IPS-18a (cell line): ENCODE measurements at regions not wholly inside any gene's neighbourhood (a gene's known extent, or its start where the extent isn't known, plus 50 kb on each side); places are given as distances from the start of the nearest gene placed in this dataset.

Source experiments
- H3K27ac ChIP-seq: one replicate; pipeline ENCODE4 v1.5.1; 2013; ENCODE audit warnings: low read length
- H3K27me3 ChIP-seq: one replicate; pipeline ENCODE4 v1.6.1; 2013; ENCODE audit warnings: mild to moderate bottlenecking, low read length; ENCODE audit not compliant: control insufficient read depth, insufficient read depth
- H3K36me3 ChIP-seq: one replicate; pipeline ENCODE4 v1.6.1; 2013; ENCODE audit warnings: low read depth, low read length; ENCODE audit not compliant: control insufficient read depth
- H3K4me1 ChIP-seq: one replicate; pipeline ENCODE4 v1.6.1; 2013; ENCODE audit warnings: low read depth, low read length; ENCODE audit not compliant: control insufficient read depth
- H3K4me3 ChIP-seq: one replicate; pipeline ENCODE4 v1.5.1; 2013; ENCODE audit warnings: low read length
- H3K9ac ChIP-seq: one replicate; pipeline ENCODE4 v1.6.1; 2013; ENCODE audit warnings: mild to moderate bottlenecking, low read length, moderate library complexity
- H3K9me3 ChIP-seq: one replicate; pipeline ENCODE4 v1.6.1; 2013; ENCODE audit warnings: low read depth, low read length; ENCODE audit not compliant: control insufficient read depth

GRCh38 chr10:120641695-120642094, 184.7 kb downstream of the PLPP4 start:
- Histone ChIP-seq H3K4me1 (peaks cover 28% of the 10 kb centered on the region), H3K9ac (no peak overlapping the region), H3K27ac (no peak overlapping the region), H3K9me3 (no peaks in the 10 kb centered on the region), H3K27me3 (peaks cover 44% of the 10 kb centered on the region), H3K36me3 (no peaks in the 10 kb centered on the region), H3K4me3 (no peak overlapping the region)

DNA sequence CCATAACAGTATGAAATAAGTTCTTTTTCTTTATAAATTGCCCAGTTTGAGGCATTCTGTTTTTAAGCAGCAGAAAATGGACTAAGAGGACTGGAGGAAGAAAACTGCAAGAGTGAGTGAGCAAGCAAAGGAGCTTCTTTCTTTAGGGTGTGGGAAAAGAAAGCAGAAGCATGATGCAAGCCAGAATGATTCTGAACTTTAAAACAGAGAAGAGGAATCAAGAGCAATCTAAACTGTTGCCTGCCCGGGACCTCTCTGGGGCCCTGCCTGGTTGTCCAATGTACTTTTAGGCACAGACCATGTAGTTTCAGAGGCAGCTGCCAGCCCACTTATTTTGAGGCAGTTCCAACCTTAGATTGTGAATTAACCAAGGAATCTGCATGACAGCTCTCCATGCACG, 186.3 kb downstream of the PLPP4 start:
- H3K9me3 ChIP-seq: no peaks in the 10 kb centered on the region
- H3K36me3 ChIP-seq: no peaks in the 10 kb centered on the region
- no peak overlapping the region for H3K27ac ChIP-seq
- H3K27me3 ChIP-seq: peaks cover 53% of the 10 kb centered on the region
- H3K9ac ChIP-seq: no peak overlapping the region
- H3K4me1 ChIP-seq: peaks cover 30% of the 10 kb centered on the region
- no peak overlapping the region for H3K4me3 ChIP-seq

DNA sequence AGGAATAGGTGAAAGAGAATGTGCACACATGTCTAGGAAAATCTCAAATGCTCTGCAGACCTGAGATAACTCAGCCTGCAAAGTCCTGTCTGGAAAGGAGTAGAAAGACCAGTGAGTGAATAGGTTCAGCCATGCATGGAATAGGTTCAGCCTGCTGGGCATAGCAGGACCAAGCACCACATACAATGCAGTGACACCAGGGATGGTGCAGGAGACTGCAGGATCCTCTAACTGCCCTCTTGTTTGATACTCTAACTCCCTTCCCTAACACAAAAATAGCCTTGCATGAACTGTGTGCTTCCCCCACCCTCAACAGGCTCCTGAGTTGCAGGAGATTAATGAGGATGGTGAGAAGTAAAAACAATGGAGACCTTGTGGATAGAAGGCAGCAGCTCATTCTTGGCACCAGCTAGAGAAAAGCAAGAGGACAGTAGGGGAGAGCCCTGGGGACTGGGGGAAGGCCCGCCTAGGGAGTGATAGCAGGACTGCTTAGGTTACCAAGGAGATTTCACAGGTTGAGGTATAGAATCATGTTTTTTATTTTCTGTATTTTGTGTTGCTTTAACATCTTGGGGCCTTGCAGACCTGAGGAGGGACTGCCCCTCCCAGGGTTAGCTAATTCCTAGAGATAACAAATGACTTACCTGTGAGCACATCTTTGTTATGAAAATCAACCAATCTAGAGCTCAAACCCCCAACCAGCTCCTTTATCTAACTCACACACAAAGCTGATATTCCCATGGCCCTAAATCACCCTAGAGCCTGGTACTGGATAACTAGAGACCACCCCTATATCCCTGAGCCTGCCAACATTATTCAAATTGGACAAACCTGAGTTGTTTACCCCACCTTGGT, 187.8 kb downstream of the PLPP4 start:
- Histone ChIP-seq H3K9ac (no peak overlapping the region), H3K27me3 (peaks cover 53% of the 10 kb centered on the region), H3K4me3 (no peak overlapping the region), H3K36me3 (no peaks in the 10 kb centered on the region), H3K27ac (no peak overlapping the region), H3K9me3 (no peaks in the 10 kb centered on the region), H3K4me1 (peaks cover 30% of the 10 kb centered on the region)

DNA sequence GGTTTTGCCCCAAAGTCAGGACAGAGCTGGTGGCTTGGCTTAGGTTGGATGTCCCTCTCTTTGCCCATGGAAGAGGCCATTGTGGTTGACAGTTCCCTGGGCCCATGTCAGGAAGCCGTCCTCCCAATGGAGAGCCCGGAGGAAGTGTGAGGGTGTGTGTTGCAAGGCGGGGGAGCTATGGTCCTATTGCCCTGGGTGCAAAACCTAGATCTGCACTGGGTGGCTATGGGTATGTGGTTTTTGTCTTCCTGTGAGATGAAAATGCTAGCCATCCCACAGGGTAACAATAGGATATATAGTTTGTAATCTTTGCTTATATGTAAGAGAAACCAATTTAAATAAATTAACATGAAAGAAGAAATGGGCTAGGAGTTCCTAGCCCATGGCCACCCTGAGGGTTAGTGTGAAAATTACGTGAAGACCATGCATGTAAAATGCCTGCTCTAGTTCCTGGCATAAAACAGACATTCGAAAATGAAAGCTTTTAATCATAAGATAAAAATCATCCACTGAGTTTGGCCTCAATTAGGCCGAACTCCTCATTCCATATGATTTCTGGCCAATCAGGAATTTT, 189.2 kb downstream of the PLPP4 start:
- Histone ChIP-seq H3K4me3 (no peak overlapping the region), H3K36me3 (no peaks in the 10 kb centered on the region), H3K9ac (no peak overlapping the region), H3K9me3 (no peaks in the 10 kb centered on the region), H3K27ac (no peak overlapping the region), H3K4me1 (peaks cover 30% of the 10 kb centered on the region), H3K27me3 (peaks cover 53% of the 10 kb centered on the region)

- Histone ChIP-seq H3K4me1 (peaks cover 30% of the 10 kb centered on the region), H3K36me3 (no peaks in the 10 kb centered on the region), H3K9ac (no peak overlapping the region), H3K9me3 (no peaks in the 10 kb centered on the region), H3K27me3 (peaks cover 48% of the 10 kb centered on the region), H3K27ac (no peak overlapping the region), H3K4me3 (no peak overlapping the region)
Measured at GRCh38 chr10:120646738-120647456, 189.9 kb downstream of the PLPP4 start.

DNA sequence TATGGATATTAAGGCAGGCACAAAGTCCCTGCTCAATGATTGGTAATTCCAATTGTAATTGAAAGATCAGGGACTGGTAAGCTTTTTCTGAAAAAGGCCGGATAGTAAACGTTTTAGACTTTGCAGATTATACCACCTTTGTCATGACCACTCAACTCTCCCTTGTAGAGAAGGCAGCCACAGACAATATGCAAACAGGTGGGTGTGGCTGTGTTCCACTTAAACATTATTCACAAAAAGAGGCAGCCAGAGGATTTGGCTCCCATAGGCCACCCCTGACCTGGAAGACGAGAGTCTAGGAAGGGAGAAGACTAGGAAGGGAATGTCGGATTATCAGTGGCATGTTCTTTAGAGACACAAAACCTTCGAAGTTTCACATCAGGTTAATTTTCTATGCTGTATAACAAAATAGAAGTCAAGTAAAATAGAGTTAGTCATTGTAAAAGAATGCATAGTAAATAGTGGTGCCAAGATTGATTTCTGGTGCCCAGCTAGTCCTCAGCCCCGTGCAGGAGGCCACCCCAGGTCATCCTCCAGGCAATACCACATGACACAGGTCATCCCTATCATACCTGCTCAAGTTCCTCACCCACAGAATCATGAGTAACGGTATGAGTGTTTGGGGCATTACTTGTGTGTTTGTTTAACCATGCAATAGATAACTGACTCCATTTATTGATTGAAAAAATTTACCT, 193.8 kb downstream of the PLPP4 start:
- peaks cover 17% of the 10 kb centered on the region for H3K27me3 ChIP-seq
- H3K4me1 ChIP-seq: peaks cover 10% of the 10 kb centered on the region
- no peak overlapping the region for H3K27ac ChIP-seq
- H3K9me3 ChIP-seq: no peaks in the 10 kb centered on the region
- H3K9ac ChIP-seq: no peak overlapping the region
- H3K4me3 ChIP-seq: no peak overlapping the region
- no peaks in the 10 kb centered on the region for H3K36me3 ChIP-seq

DNA sequence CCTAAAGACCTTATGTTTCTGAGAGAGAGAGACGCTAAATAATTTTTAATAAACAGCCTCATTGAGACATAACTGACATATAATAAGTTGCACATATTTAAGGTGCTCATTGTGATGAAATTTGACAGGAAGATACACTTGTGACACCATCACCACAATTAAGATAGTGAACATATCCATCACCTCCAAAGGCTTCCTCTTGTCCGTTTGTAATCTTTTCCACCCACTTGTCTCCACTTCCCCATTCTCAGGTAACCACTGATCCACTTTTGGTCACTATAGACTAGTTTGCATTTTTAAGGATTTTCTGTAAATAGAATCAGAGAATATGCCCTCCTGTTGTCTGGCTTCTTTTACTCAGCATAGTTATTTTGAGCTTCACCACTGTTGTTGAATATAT, 195.1 kb upstream of the WDR11 start:
- Histone ChIP-seq H3K36me3 (no peaks in the 10 kb centered on the region), H3K9me3 (no peaks in the 10 kb centered on the region), H3K9ac (no peak overlapping the region), H3K27me3 (no peaks in the 10 kb centered on the region), H3K27ac (no peak overlapping the region), H3K4me1 (no peaks in the 10 kb centered on the region), H3K4me3 (no peak overlapping the region)

GRCh38 chr10:120657371-120657770, 193.8 kb upstream of the WDR11 start:
- H3K4me1 ChIP-seq: no peaks in the 10 kb centered on the region
- no peaks in the 10 kb centered on the region for H3K27me3 ChIP-seq
- no peaks in the 10 kb centered on the region for H3K9me3 ChIP-seq
- no peak overlapping the region for H3K27ac ChIP-seq
- no peaks in the 10 kb centered on the region for H3K36me3 ChIP-seq
- H3K4me3 ChIP-seq: no peak overlapping the region
- H3K9ac ChIP-seq: no peak overlapping the region

DNA sequence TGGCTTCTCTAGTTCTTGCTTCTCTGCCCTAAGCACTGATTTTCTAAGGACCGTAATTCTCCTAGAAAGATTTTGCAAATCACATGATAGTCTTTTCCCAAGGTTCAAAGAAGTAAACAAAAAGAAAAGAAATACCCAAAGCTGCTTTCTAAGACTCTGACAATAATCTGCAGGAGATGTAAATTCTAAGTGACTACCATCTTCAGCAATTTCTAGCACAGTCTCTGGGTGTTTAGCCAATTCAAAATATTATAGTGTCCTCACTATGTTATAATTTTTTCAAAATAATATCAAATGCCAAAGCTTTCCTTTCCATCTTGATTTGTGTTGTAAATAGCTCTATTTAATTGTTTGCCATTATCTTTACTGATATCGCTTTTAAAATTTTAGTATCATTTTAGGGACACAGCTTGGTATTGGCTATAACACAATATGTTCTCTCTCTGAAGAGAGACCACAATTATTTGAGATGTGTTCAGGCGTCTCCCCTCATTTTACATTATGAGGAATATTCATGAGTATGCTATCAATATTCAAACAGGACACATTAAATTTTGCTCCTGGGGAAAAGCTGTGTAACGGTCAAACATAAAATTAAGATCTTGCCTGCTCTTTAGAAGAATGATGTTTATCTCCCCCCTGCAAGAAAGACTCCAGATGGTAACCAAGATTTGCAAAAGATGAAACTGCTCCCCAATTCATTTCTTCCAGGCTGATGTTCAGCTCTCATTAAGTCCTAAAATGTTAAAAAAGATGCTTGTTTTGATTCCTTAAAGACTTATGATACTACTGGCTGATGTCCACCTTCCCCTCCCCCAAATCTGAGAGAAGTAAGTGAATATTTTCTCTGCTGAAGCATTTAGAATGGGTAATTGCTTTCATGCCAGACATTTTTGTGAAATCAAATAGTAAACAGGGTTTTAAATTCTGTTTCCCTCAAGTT, 191.9 kb upstream of the WDR11 start:
- H3K9me3 ChIP-seq: no peaks in the 10 kb centered on the region
- H3K27me3 ChIP-seq: no peaks in the 10 kb centered on the region
- no peak overlapping the region for H3K9ac ChIP-seq
- H3K36me3 ChIP-seq: no peaks in the 10 kb centered on the region
- no peak overlapping the region for H3K27ac ChIP-seq
- no peaks in the 10 kb centered on the region for H3K4me1 ChIP-seq
- H3K4me3 ChIP-seq: no peak overlapping the region

- H3K4me3 ChIP-seq: no peak overlapping the region
- H3K27ac ChIP-seq: no peak overlapping the region
- no peaks in the 10 kb centered on the region for H3K4me1 ChIP-seq
- no peaks in the 10 kb centered on the region for H3K9me3 ChIP-seq
- no peaks in the 10 kb centered on the region for H3K36me3 ChIP-seq
- no peak overlapping the region for H3K9ac ChIP-seq
- no peaks in the 10 kb centered on the region for H3K27me3 ChIP-seq
Measured at GRCh38 chr10:120666308-120666707, 184.9 kb upstream of the WDR11 start.
